NCI-H2029 treated with DMSO at 0.1 percent for 48 hours (cell line): ENCODE measurements at regions not wholly inside any gene's neighbourhood (a gene's known extent, or its start where the extent isn't known, plus 50 kb on each side); places are given as distances from the start of the nearest gene placed in this dataset.
"Not testable (repeated sequence)": the region's sequence is repeated elsewhere in the genome, so short reads cannot be mapped to it uniquely, and the experiment has no call there.

Source experiments
- DNase-seq: peaks from one replicate; lab custom pipeline; 2025; lab: John Stamatoyannopoulos, UW

- DNase-seq: no peak
These were observed 195.1 kb downstream of the TXNL1 start for GRCh38 chr18:56443166-56443907.

- DNase-seq: not testable (repeated sequence)
These were observed 199.9 kb downstream of the TXNL1 start for GRCh38 chr18:56438480-56438879.

- no peak for DNase-seq
These were observed 201.7 kb downstream of the TXNL1 start for GRCh38 chr18:56436651-56437050.

- DNase-seq: no peak
These were observed 204.5 kb downstream of the TXNL1 start for GRCh38 chr18:56433919-56434318.

- no peak for DNase-seq
These were observed 206.8 kb downstream of the TXNL1 start for GRCh38 chr18:56431551-56431950.

GRCh38 chr18:56423626-56424025 lies 214.8 kb downstream of the TXNL1 start:
- DNase-seq: no peak

- DNase-seq: no peak
These were observed 216.7 kb downstream of the TXNL1 start for GRCh38 chr18:56421647-56422046.

GRCh38 chr18:56420868-56421267 lies 217.5 kb downstream of the TXNL1 start:
- DNase-seq: not testable (repeated sequence)

- DNase-seq: no peak
These were observed 224.0 kb downstream of the TXNL1 start for GRCh38 chr18:56414357-56414756.

- no peak for DNase-seq
These were observed 224.5 kb downstream of the TXNL1 start for GRCh38 chr18:56413862-56414261.

GRCh38 chr18:56412951-56413350 lies 225.4 kb downstream of the TXNL1 start:
- no peak for DNase-seq

GRCh38 chr18:56409736-56410135 lies 228.7 kb downstream of the TXNL1 start:
- no peak for DNase-seq

- no peak for DNase-seq
These were observed 230.7 kb downstream of the TXNL1 start for GRCh38 chr18:56407646-56408180.

- no peak for DNase-seq
These were observed 235.4 kb downstream of the TXNL1 start for GRCh38 chr18:56402872-56403516.

GRCh38 chr18:56393870-56394269 lies 244.5 kb downstream of the TXNL1 start:
- no peak for DNase-seq

GRCh38 chr18:56391931-56392590 lies 246.3 kb downstream of the TXNL1 start:
- no peak for DNase-seq

GRCh38 chr18:56390626-56391025 lies 247.8 kb downstream of the TXNL1 start:
- no peak for DNase-seq

GRCh38 chr18:56389190-56389589 lies 249.2 kb downstream of the TXNL1 start:
- no peak for DNase-seq

- DNase-seq: no peak
These were observed 249.8 kb downstream of the TXNL1 start for GRCh38 chr18:56388571-56388970.

- no peak for DNase-seq
These were observed 251.5 kb downstream of the TXNL1 start for GRCh38 chr18:56386856-56387255.

GRCh38 chr18:56383349-56383748 lies 255.0 kb downstream of the TXNL1 start:
- no peak for DNase-seq

GRCh38 chr18:56382541-56382940 lies 255.9 kb downstream of the TXNL1 start:
- no peak for DNase-seq

- DNase-seq: no peak
These were observed 257.2 kb downstream of the TXNL1 start for GRCh38 chr18:56381196-56381595.
